K562 (cell line): ENCODE measurements at regions not wholly inside any gene's neighbourhood (a gene's known extent, or its start where the extent isn't known, plus 50 kb on each side); places are given as distances from the start of the nearest gene placed in this dataset.

Experiments
- ATAC-seq: fragments of 200-7000 bp; cut with Tn5 transposase; 3 replicates; pipeline ENCODE4 v1.9.1; 2020; ENCODE audit warnings: moderate library complexity
- BruUV-seq: library from RNA; stranded (reverse); fragments of 400-500 nt; replicated peaks from 2 replicates; lab custom pipeline; 2021; lab: Mats Ljungman, UMichigan
- CTCF ChIA-PET: fragments of 300-600 bp; formaldehyde crosslinking; extraction: SDS; loops from one replicate; lab custom pipeline; 2021; ENCODE audit warnings: low intra/inter-chr PET ratio; lab: Yijun Ruan, JAX
- POLR2A ChIA-PET: fragments of 300-600, 350-650 bp; sonication (Branson Sonifier 250); formaldehyde crosslinking; extraction: SDS; loops from one replicate; lab custom pipeline; 2021; ENCODE audit warnings: antibody characterized with exemption, inconsistent platforms; lab: Yijun Ruan, JAX
- DNase-seq, 4 experiments: peaks; one replicate each; pipeline versions ENCODE4 v3.0.0 to v3.0.0-alpha.2; 2011 to 2018; ENCODE audit warnings: low spot score in 3 of 4, mixed read lengths in 3 of 4; ENCODE audit errors: extremely low read depth in 1 of 4
- FAIRE-seq: peaks from 2 replicates; lab custom pipeline; 2011; peaks lifted over from hg19 to GRCh38; lab: Jason Lieb, UNC
- H2AFZ ChIP-seq: 2 replicates; pipeline ENCODE4 v1.6.0; 2011; ENCODE audit warnings: low read depth, low read length, control low read depth, inconsistent platforms
- H3K27ac ChIP-seq: fragments of 200-600 bp; 3 replicates; pipeline ENCODE4 v1.8.0; 2011; ENCODE audit warnings: low read depth, mild to moderate bottlenecking, control low read depth, inconsistent platforms, low read length, moderate library complexity, mixed read lengths; ENCODE audit errors: extremely low read depth
- H3K27me3 ChIP-seq, 2 experiments: fragments of 300-600 bp in 1 of 2; 2 replicates in 1 of 2; 3 replicates in 1 of 2; pipeline versions ENCODE4 v1.6.0 to v1.8.0; 2011; ENCODE audit warnings: inconsistent platforms in 2 of 2, low read length in 2 of 2, mild to moderate bottlenecking in 1 of 2, mixed read lengths in 1 of 2, moderate library complexity in 1 of 2; ENCODE audit not compliant: control insufficient read depth in 2 of 2, insufficient read depth in 2 of 2
- H3K36me3 ChIP-seq: fragments of 300-600 bp; 3 replicates; pipeline ENCODE4 v1.8.0; 2011; ENCODE audit warnings: mild to moderate bottlenecking, low read length, inconsistent platforms; ENCODE audit not compliant: control insufficient read depth, insufficient read depth
- H3K4me1 ChIP-seq, 2 experiments: fragments of 200-600 bp in 1 of 2; replicated peaks in 1 of 2; 2 replicates in 1 of 2; 3 replicates in 1 of 2; pipeline versions ENCODE4 v1.5.1 to v1.8.0; 2011; ENCODE audit warnings: inconsistent platforms in 2 of 2, low read length in 2 of 2, mild to moderate bottlenecking in 1 of 2, mixed read lengths in 1 of 2, moderate library complexity in 1 of 2; ENCODE audit not compliant: control insufficient read depth in 2 of 2, insufficient read depth in 2 of 2
- H3K4me2 ChIP-seq: 2 replicates; pipeline ENCODE4 v1.6.1; 2011; ENCODE audit warnings: low read length, control low read depth, inconsistent platforms, mixed read lengths; ENCODE audit not compliant: insufficient read depth
- H3K4me3 ChIP-seq: fragments of 200-600 bp; sonication (generic), shearing (Covaris generic); 2 replicates; pipeline ENCODE4 v1.5.1; 2016; ENCODE audit warnings: control low read depth, inconsistent platforms
- H3K79me2 ChIP-seq: fragments of 200-600 bp; 3 replicates; pipeline ENCODE4 v1.8.0; 2011; ENCODE audit warnings: low read length, inconsistent platforms; ENCODE audit not compliant: control insufficient read depth, insufficient read depth
- H3K9ac ChIP-seq, 2 experiments: 2 replicates each; pipeline versions ENCODE4 v1.6.0 to v1.6.1; 2011; ENCODE audit warnings: low read depth in 2 of 2, low read length in 2 of 2, control low read depth in 1 of 2, inconsistent platforms in 1 of 2, mild to moderate bottlenecking in 1 of 2, mixed read lengths in 1 of 2; ENCODE audit not compliant: insufficient read depth in 1 of 2
- H3K9me1 ChIP-seq: one replicate; pipeline ENCODE4 v1.6.0; 2011; ENCODE audit warnings: inconsistent platforms, mild to moderate bottlenecking, low read length, moderate library complexity; ENCODE audit not compliant: control insufficient read depth, insufficient read depth
- H3K9me3 ChIP-seq: replicated peaks from 2 replicates; pipeline ENCODE4 v1.5.1; 2011; ENCODE audit warnings: low read depth, low read length, inconsistent platforms; ENCODE audit not compliant: control insufficient read depth, insufficient read depth
- H4K20me1 ChIP-seq: replicated peaks from 2 replicates; pipeline ENCODE4 v1.6.1; 2011; ENCODE audit warnings: low read length, inconsistent platforms, mixed read lengths; ENCODE audit not compliant: control insufficient read depth, insufficient read depth
- POLR2G ChIP-seq: fragments of 200-400 bp; formaldehyde crosslinking; IDR thresholded peaks from 2 replicates; pipeline ENCODE4 v1.6.1; 2017; ENCODE audit warnings: low read depth, mild to moderate bottlenecking, antibody characterized with exemption, low read length, moderate library complexity
- PRPF4 ChIP-seq: fragments of 200-400 bp; formaldehyde crosslinking; IDR thresholded peaks from one replicate; pipeline ENCODE4 v1.6.1; 2017; ENCODE audit warnings: low read length, low read depth, mild to moderate bottlenecking; ENCODE audit not compliant: insufficient read depth, poor library complexity, severe bottlenecking
- PTRF ChIP-seq: fragments of 450-650 bp; IDR thresholded peaks from 2 replicates; pipeline ENCODE4 v1.6.1; 2016; ENCODE audit warnings: mild to moderate bottlenecking, missing genetic modification characterization, missing compliant biosample characterization
- PYGO2 ChIP-seq: fragments of 450-650 bp; IDR thresholded peaks from 2 replicates; pipeline ENCODE4 v1.6.1; 2016; ENCODE audit warnings: mild to moderate bottlenecking, missing genetic modification characterization, moderate library complexity, missing compliant biosample characterization
- SMAD2 ChIP-seq: fragments of 150-350 bp; IDR thresholded peaks from 2 replicates; pipeline ENCODE4 v1.6.1; 2014; ENCODE audit warnings: low read depth, mild to moderate bottlenecking, low read length
- SMARCC2 ChIP-seq: fragments of 450-650 bp; IDR thresholded peaks from 2 replicates; pipeline ENCODE4 v1.6.1; 2017; ENCODE audit warnings: antibody characterized with exemption, moderate library complexity, mild to moderate bottlenecking, low read depth
- SRSF7 ChIP-seq: fragments of 200-400 bp; formaldehyde crosslinking; optimal IDR thresholded peaks from 2 replicates; pipeline ENCODE3; 2017; ENCODE audit warnings: mild to moderate bottlenecking, low read depth, low read length
- STAT5A ChIP-seq: IDR thresholded peaks from 2 replicates; pipeline ENCODE4 v1.6.1; 2012; ENCODE audit warnings: low read length, inconsistent platforms, borderline replicate concordance
- WGBS: fragments of 100-300 bp; shearing (Covaris generic); methylation state at CpG from one replicate; pipeline ENCODE4 v1.1.6; 2016; ENCODE audit warnings: low coverage, mixed read lengths; ENCODE audit not compliant: insufficient coverage; ENCODE audit errors: missing lambda C conversion rate; 5-methylcytosine and 5-hydroxymethylcytosine counted together
- in situ Hi-C: fragments of 300-500 bp; cut with MboI; formaldehyde crosslinking; loops from 4 replicates; pipeline ENCODE4 v1.15.0; 2018; ENCODE audit warnings: inconsistent platforms, mixed read lengths
- intact Hi-C: fragments of 100-400 bp; cut with micrococcal nuclease; formaldehyde crosslinking; loops from 2 replicates; pipeline ENCODE4 v1.14.2; 2022
- TF ChIP-seq, protein P1 (sequence below): fragments of 450-650 bp; IDR thresholded peaks from 2 replicates; pipeline ENCODE4 v1.6.1; 2017; ENCODE audit warnings: mild to moderate bottlenecking, moderate library complexity
- TF ChIP-seq, protein P2 (sequence below): fragments of 250-450 bp; sonication (Bioruptor Pico); IDR thresholded peaks from 2 replicates; pipeline ENCODE4 v1.5.0; 2021; ENCODE audit warnings: mild to moderate bottlenecking, moderate library complexity

DNA sequence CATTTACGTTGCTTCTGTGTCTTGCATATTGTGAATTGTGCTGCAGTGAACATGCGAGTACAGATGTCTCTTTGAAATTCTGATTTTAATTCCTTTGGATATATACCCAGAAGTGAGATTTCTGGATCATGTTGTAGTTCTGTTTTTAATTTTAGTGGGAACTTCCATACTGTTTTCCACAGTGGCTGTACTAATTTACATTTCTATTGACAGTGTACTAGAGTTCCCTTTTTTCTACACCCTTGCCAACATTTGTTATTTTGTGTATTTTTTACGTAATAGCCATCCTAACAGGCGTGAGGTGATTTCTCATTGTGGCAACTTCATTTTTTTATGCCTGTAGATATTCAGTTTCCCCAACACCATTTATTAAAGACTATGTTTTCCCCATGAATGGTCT is 144.7 kb upstream of the INHBA start:
- no peak overlapping the region for H3K4me2 ChIP-seq
- ATAC-seq (no peak), DNase-seq (no peak), FAIRE-seq (no peak)
- H3K9me3 ChIP-seq, result no peaks in the 10 kb centered on the region
- H3K9me1 ChIP-seq, result no peaks in the 10 kb centered on the region
- H4K20me1 ChIP-seq, result no peaks in the 10 kb centered on the region
- H3K9ac ChIP-seq, result no peak overlapping the region
- intact Hi-C loops (no loop called here), in situ Hi-C loops (no loop called here)
- no peaks in the 10 kb centered on the region for H3K4me1 ChIP-seq
- BruUV-seq, result no TSS peak
- no peaks in the 10 kb centered on the region for H3K27me3 ChIP-seq
- H3K79me2 ChIP-seq, result no peaks in the 10 kb centered on the region
- no peak overlapping the region for H3K27ac ChIP-seq
- H3K4me3 ChIP-seq, result no peak overlapping the region
- no peak overlapping the region for H2AFZ ChIP-seq
- ChIA-PET POLR2A (no interaction called here), CTCF (no interaction called here)
- TF ChIP-seq, protein P1, sequence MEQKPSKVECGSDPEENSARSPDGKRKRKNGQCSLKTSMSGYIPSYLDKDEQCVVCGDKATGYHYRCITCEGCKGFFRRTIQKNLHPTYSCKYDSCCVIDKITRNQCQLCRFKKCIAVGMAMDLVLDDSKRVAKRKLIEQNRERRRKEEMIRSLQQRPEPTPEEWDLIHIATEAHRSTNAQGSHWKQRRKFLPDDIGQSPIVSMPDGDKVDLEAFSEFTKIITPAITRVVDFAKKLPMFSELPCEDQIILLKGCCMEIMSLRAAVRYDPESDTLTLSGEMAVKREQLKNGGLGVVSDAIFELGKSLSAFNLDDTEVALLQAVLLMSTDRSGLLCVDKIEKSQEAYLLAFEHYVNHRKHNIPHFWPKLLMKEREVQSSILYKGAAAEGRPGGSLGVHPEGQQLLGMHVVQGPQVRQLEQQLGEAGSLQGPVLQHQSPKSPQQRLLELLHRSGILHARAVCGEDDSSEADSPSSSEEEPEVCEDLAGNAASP, result no peak
- TF ChIP-seq, protein P2, sequence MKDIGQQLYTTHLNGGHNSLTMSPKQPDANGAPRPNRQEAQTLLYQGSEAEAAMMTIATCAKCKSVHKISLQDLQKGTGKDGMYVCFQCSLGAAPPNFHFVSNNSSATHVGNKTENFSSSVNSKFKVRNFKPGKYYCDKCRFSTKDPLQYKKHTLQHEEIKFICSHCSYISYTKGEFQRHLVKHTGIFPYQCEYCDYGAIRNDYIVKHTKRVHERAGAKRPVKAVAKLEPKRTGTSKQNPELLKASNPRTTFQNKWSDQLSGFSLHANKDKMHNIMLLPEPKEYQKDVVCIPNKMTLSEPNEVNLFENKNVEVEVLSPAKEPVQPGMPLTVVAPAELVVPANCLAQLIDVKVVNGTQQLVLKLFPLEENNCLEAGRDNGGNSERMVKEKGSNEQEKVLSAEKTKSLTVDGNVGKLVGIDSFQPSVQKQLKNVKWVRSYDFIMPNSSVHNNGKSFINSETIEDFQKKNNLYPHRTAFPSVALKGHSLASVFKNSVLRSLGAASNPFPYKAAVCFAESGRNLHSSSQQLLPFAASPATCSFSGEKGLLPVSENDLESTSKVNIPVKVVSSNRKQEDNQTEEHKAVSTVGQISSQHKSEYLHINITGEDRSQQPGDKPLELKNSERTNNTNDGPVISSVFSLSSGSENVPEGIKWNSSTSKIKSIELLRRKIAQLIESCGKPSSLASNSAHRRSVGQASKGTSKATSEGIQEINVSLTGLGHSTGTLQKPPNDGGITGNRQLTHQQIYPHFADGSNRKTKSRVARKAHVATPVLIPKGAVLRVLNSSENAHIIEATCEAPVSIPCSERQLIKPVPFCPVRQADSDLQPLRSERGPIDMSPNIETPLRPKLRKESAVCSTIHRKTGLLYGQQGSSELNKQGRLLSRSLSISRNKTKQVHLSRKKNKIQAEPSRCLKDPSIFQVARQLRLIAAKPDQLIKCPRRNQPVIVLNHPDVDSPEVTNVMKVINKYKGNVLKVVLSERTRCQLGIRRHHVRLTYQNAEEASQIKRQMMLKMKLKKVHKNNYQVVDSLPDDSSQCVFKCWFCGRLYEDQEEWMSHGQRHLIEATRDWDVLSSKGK (CRISPR knock-in tag), result no peak
- TF ChIP-seq STAT5A (no peak), SMAD2 (no peak), PYGO2 (no peak), PTRF (tag) (no peak), PRPF4 (no peak), SRSF7 (no peak), SMARCC2 (no peak), POLR2G (no peak)
- 0% methylated on average over 4 of the region's 4 CpGs for WGBS
- H3K36me3 ChIP-seq, result no peaks in the 10 kb centered on the region
